Prostate gland (tissue), 2 donors: ENCODE measurements at regions not wholly inside any gene's neighbourhood (a gene's known extent, or its start where the extent isn't known, plus 50 kb on each side); places are given as distances from the start of the nearest gene placed in this dataset.

Experiments
- POLR2AphosphoS5 ChIP-seq: sonication (generic); formaldehyde crosslinking; IDR thresholded peaks from one replicate; pipeline ENCODE4 v1.6.1; 2017; ENCODE audit warnings: antibody characterized with exemption
- TF ChIP-seq, protein P1 (sequence below), 4 experiments: fragments of 200-600 bp in 2 of 4; fragments of 450-650 bp in 2 of 4; sonication (generic) in 2 of 4; IDR thresholded peaks; 1 replicate in 3 of 4; 2 replicates in 1 of 4; pipeline ENCODE4 v1.5.1; 2016 to 2019; ENCODE audit warnings: antibody characterized with exemption in 4 of 4, mild to moderate bottlenecking in 2 of 4, moderate library complexity in 2 of 4

- TF ChIP-seq, protein P1, sequence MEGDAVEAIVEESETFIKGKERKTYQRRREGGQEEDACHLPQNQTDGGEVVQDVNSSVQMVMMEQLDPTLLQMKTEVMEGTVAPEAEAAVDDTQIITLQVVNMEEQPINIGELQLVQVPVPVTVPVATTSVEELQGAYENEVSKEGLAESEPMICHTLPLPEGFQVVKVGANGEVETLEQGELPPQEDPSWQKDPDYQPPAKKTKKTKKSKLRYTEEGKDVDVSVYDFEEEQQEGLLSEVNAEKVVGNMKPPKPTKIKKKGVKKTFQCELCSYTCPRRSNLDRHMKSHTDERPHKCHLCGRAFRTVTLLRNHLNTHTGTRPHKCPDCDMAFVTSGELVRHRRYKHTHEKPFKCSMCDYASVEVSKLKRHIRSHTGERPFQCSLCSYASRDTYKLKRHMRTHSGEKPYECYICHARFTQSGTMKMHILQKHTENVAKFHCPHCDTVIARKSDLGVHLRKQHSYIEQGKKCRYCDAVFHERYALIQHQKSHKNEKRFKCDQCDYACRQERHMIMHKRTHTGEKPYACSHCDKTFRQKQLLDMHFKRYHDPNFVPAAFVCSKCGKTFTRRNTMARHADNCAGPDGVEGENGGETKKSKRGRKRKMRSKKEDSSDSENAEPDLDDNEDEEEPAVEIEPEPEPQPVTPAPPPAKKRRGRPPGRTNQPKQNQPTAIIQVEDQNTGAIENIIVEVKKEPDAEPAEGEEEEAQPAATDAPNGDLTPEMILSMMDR (IDR thresholded peaks at IDR 0.05) = no peak
- no peak for TF ChIP-seq POLR2AphosphoS5
Measured at GRCh38 chr20:18971574-18971973, 158.0 kb downstream of the SCP2D1 start.
